ENCODE measurements at regions not wholly inside any gene's neighbourhood (a gene's known extent, or its start where the extent isn't known, plus 50 kb on each side); places are given as distances from the start of the nearest gene placed in this dataset.

DNA sequence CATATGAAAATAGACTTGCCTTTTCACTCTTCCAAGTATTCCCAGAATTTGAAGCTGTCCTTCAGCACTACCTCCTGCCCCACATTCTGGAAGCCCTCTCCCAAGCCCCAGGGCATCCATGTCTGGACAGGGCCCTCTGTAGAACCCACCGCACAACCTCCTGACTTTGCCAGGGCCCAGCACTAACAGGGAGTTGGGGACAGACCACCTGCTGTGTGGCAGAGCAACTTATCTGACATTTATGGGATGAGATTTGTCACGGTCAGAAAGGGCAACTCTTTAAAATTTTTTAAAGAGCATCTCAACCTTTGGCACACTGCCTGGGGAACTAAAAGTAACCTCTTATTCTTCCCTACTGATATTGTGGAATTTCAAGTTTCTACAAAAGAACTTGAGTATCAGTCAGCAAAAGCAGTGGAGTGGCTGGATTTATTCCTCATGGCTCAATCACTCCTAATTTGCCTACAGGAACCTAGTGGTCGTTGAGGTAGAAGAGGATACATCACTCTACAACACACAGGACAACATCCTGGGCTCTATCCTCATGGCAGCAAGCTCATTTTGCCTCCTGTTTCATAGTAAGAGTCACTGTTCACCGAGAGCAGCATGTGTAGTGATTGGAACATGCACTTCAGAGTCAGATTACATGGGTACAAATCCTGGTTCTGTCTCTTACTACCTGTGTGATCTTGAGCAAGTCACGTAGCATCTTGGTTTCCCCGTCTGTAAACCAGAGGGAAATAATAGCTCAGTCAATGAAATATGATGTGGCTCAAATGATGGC lies 285.3 kb downstream of the ENC1 start:
- no peaks in the 10 kb centered on the region for H3K4me1 ChIP-seq (ENCODE audit: control insufficient read depth in 1 of 2, insufficient read depth in 1 of 2, low read depth in 1 of 2, low read length in 1 of 2)

DNA sequence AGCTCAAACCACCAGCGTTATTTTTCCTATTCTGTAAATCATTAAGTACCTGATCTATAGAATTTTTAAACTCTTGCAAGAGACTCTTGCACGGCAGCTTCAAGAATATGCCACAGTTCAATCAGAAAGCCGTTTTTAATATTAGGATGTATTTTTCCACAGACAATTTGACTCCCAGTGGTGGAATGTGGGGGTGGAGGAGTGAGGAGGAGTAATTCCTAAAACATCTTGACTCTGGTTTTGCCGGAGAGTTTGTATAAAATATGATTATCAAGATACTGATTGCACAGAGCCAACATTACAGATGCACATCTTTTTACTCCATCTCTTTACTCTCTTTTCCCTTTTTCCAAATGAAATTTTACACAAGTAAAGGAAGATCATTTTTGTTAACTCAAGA lies 288.3 kb downstream of the ENC1 start:
- H3K4me1 ChIP-seq (ENCODE audit: control insufficient read depth in 1 of 2, insufficient read depth in 1 of 2, low read depth in 1 of 2, low read length in 1 of 2): no peaks in the 10 kb centered on the region
- TF ChIP-seq, protein P1, sequence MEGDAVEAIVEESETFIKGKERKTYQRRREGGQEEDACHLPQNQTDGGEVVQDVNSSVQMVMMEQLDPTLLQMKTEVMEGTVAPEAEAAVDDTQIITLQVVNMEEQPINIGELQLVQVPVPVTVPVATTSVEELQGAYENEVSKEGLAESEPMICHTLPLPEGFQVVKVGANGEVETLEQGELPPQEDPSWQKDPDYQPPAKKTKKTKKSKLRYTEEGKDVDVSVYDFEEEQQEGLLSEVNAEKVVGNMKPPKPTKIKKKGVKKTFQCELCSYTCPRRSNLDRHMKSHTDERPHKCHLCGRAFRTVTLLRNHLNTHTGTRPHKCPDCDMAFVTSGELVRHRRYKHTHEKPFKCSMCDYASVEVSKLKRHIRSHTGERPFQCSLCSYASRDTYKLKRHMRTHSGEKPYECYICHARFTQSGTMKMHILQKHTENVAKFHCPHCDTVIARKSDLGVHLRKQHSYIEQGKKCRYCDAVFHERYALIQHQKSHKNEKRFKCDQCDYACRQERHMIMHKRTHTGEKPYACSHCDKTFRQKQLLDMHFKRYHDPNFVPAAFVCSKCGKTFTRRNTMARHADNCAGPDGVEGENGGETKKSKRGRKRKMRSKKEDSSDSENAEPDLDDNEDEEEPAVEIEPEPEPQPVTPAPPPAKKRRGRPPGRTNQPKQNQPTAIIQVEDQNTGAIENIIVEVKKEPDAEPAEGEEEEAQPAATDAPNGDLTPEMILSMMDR (IDR thresholded peaks at IDR 0.05): no peak
- H3K27ac ChIP-seq: no peak overlapping the region
- H3K36me3 ChIP-seq: no peaks in the 10 kb centered on the region
- no peaks in the 10 kb centered on the region for H3K9me3 ChIP-seq
- no peak overlapping the region for H3K4me3 ChIP-seq (ENCODE audit: low read depth in 1 of 2, low read length in 1 of 2)
- no peaks in the 10 kb centered on the region for H3K27me3 ChIP-seq

More for the DNA sequence above, 285.3 kb downstream of the ENC1 start:
- TF ChIP-seq, protein P1 (IDR thresholded peaks at IDR 0.05): no peak
- Histone ChIP-seq H3K9me3 (no peaks in the 10 kb centered on the region), H3K27me3 (no peaks in the 10 kb centered on the region), H3K36me3 (no peaks in the 10 kb centered on the region), H3K27ac (no peak overlapping the region), H3K4me3 (ENCODE audit: low read depth in 1 of 2, low read length in 1 of 2) (no peak overlapping the region)

- Histone ChIP-seq H3K9me3 (no peaks in the 10 kb centered on the region), H3K27ac (no peak overlapping the region), H3K36me3 (no peaks in the 10 kb centered on the region), H3K4me3 (ENCODE audit: low read depth in 1 of 2, low read length in 1 of 2) (no peak overlapping the region), H3K27me3 (peaks cover 14% of the 10 kb centered on the region), H3K4me1 (ENCODE audit: control insufficient read depth in 1 of 2, insufficient read depth in 1 of 2, low read depth in 1 of 2, low read length in 1 of 2) (no peaks in the 10 kb centered on the region)
- TF ChIP-seq, protein P1 (IDR thresholded peaks at IDR 0.05): no peak
Measured at GRCh38 chr5:74342948-74343682, 297.4 kb downstream of the ENC1 start.

GRCh38 chr5:74342182-74342581 lies 298.3 kb downstream of the ENC1 start:
- H3K36me3 ChIP-seq: no peaks in the 10 kb centered on the region
- peaks cover 17% of the 10 kb centered on the region for H3K27me3 ChIP-seq
- no peaks in the 10 kb centered on the region for H3K9me3 ChIP-seq
- no peak overlapping the region for H3K27ac ChIP-seq
- no peak overlapping the region for H3K4me3 ChIP-seq (ENCODE audit: low read depth in 1 of 2, low read length in 1 of 2)
- H3K4me1 ChIP-seq (ENCODE audit: control insufficient read depth in 1 of 2, insufficient read depth in 1 of 2, low read depth in 1 of 2, low read length in 1 of 2): no peaks in the 10 kb centered on the region
- TF ChIP-seq, protein P1 (IDR thresholded peaks at IDR 0.05): no peak

DNA sequence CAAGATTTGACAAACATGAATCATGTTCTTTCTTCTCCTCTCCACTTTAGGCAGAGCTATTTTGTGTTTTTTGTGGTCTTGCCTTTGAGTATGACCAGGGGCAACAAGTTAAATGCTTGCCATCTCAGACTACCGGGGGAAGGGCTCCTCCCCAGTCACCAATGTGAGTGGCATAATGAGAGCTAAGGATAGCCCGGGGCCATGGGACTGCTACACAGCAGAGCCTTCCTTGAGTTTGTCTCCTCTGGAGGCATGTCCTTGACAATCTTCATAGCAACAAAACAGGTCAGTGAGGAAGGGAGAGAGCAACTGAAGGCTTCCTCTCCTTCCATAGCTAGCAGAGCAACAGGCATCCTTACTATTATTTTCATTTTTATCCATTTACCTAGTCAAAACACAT lies 299.3 kb downstream of the ENC1 start:
- no peak overlapping the region for H3K4me3 ChIP-seq (ENCODE audit: low read depth in 1 of 2, low read length in 1 of 2)
- no peaks in the 10 kb centered on the region for H3K36me3 ChIP-seq
- TF ChIP-seq, protein P1 (IDR thresholded peaks at IDR 0.05): no peak
- H3K9me3 ChIP-seq: no peaks in the 10 kb centered on the region
- H3K27me3 ChIP-seq: peaks cover 17% of the 10 kb centered on the region
- H3K27ac ChIP-seq: no peak overlapping the region
- H3K4me1 ChIP-seq (ENCODE audit: control insufficient read depth in 1 of 2, insufficient read depth in 1 of 2, low read depth in 1 of 2, low read length in 1 of 2): no peaks in the 10 kb centered on the region

Data from neutrophil (primary cell).